Epithelial cell of prostate (primary cell): ENCODE measurements at regions not wholly inside any gene's neighbourhood (a gene's known extent, or its start where the extent isn't known, plus 50 kb on each side); places are given as distances from the start of the nearest gene placed in this dataset.
"Not testable (repeated sequence)": the region's sequence is repeated elsewhere in the genome, so short reads cannot be mapped to it uniquely, and the experiment has no call there.

Experiments used
- DNase-seq: peaks from one replicate; pipeline ENCODE4 v3.0.0-alpha.2; 2011; ENCODE audit warnings: low read depth, low spot score
- H3K27ac ChIP-seq: fragments of 450-650 bp; 2 replicates; pipeline ENCODE4 v1.5.1; 2017; ENCODE audit warnings: mild to moderate bottlenecking

DNA sequence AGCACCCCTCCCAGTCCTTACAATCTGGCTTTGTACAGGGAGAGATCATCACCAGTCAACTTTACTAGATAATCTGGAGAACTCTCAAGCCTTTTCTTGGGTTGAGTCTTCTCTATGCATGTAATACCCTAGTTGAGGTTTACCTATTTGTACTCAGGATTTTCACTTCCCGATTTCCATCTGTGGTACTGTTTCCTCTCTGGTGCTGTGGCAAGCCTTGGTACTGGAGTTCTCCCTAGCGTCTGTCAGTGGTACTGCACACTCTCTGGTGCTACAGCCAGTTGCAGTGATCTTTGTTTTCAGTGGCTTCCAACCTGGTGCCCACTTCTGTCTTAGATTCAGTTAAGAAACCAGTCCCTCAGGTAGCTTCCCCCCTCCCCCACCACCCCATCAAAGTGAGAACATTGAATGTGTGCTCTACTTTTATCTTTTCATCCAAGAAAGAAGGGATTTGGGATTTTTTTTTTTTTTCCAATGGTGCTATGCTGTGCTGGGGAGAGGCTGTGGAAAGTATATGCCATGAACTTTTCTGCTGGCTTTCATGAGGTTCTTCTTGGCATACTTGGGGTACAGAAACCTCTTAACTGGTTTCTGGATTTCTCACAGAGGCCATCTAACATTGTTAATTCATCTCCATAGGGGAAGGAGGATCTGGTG, 69.4 kb upstream of the EVL start:
- DNase-seq: no peak
- peak overlapping the region; percentile 83 for H3K27ac ChIP-seq

DNA sequence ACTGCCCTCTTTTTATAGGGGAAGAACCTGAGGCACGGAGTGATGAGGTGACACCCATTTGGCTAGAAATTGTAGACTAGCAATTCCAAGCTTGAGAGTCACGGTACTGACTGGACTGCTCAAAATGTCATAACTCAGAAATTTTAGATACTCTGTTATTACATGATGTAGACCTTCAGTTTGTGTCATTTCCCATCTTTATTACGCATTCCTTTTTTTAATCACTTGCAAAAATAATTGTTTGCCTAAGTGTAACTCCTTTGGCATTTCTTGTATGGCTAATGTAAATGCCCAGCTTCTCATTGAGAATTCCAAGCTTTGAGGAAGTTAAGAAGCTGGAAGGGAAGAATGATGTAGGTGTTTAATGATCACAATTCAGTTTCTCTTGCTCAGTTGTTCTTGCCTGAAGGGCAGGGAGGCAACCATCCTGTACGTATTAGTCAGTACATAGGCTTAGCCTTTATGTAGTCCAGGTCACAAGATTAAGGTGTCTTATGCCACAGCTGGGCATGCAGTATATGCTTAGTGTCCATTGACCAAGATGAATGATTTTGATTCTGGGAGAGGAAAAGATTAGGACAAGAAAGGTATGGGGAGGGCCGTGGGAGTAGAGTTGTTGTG, 68.2 kb upstream of the EVL start:
- peak; percentile 56 for DNase-seq
- H3K27ac ChIP-seq: peak overlapping the region; percentile 83

DNA sequence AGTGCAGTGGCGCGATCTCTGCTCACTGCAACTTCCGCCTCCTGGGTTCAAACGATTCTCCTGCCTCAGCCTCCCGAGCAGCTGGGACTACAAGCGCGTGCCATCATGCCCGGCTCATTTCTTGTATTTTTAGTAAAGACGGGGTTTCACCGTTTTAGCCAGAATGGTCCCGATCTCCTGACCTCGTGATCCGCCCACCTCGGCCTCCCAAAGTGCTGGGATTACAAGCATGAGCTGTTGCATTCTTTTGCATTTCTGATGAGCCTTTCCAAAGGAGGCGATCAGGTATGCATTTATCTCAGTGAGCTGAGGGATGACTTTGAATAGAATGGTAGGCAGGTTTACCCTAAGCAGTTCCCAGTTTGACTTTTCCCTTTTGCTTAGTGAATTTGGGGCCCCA, 64.8 kb upstream of the EVL start:
- not testable (repeated sequence) for DNase-seq, H3K27ac ChIP-seq

DNA sequence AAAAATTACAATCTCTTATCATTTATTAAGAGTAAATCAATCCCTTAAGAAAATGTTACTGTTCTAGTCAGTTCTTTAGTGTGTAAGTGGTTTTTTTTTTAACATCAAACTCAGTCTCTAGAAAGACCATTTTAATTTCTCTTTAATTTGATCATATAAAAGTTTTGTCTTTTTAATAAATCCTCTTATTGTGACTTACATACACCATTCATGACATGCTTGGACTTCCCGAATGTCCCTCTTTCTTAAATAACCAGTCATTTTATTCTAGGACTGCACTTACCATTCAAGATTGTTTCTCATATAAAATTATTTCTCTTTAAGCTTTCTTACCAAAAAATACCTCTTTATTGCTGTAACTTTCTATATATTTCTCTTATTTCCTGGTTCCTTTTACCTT, 60.8 kb upstream of the EVL start:
- no peak for DNase-seq
- H3K27ac ChIP-seq: no peak overlapping the region

DNA sequence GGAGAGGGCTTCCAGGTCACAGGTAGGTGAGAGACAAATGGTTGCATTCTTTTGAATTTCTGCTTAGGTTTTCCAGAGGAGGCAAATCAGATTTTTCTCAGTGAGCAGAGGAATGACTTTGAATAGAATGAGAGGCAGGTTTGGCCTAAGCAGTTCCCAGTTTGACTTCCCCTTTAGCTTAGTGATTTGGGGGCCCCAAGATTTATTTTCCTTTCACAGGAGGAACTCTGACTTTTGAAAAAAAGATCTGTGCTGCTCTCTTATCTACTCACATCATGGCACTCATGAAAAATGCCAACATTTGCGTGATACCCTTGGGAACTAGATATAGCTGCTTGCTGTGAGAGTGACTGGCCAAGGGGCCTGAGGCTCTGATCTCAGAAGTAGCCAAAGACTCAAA, 58.0 kb upstream of the EVL start:
- H3K27ac ChIP-seq: no peak overlapping the region
- DNase-seq: no peak

DNA sequence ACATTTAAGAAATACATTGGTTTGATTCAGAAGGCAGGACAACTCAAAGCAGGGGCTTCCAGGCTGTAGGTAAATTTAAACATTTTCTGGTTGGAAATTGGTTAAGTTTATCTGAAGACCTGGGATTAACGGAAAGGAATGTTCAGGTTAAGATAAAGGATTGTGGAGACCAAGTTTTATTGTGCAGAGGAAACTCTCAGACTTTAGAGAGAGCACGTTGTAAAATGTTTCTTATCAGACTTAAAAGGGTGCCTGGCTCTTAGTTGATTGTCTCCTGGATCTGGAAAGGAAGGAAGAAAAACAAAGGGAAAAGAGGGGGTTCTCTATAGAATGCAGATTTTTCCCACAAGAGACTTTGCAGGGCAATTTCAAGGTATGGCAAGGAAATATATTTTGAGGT, 55.4 kb upstream of the EVL start:
- not testable (repeated sequence) for DNase-seq, H3K27ac ChIP-seq

DNA sequence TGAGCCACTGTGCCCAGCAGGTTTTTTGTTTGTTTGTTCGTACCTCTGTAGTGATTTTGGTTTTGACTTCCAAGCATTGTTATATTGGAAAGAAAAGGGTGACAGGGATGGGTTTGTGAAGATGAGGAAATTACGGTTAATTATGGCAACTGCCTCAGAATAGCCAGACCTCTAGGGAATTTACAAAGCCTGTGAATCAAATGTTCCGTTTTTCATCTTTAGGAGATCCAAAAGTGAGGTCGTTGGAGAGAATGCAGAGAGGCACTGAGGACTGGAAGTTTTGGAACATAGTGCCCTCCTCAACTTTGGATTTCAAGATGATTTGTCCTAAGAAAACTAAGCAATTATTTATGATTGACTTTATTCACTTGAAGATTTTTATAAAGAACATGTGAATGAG, 54.5 kb upstream of the EVL start:
- H3K27ac ChIP-seq: no peak overlapping the region
- no peak for DNase-seq

DNA sequence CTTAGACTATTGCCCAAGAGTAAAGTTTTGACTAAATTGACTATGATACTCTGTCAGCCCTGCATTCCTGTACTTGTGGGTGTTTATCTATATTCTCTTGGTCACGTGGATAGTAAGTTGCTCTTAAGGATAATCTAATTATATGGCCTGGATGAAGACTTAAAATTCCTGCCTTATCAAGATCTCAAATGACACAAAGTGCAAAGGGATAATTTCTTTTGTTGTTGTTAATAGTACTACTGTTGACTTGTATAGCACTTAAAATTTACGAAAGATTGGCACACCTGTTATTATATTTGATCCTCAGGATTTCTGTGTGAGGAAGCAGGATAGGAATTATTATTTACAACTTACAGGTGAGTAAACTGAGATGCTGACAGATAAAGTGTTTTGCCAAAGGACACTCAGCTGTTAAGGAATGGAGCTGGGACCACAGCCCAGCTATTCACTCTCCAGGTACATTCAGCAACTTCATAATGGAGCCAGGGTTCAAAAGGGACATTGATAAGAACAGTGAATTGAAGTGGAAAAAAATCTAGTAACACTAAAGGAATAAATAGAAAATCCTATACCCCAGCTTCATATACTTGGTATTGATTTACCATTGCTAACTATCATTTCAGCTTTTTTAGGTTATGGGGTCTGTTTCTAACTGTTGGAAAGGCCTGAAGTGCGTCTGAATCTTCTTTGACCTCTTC, 53.4 kb upstream of the EVL start:
- H3K27ac ChIP-seq: no peak overlapping the region
- no peak for DNase-seq

GRCh38 chr14:100012478-100013327, 52.5 kb upstream of the EVL start:
- no peak overlapping the region for H3K27ac ChIP-seq
- no peak for DNase-seq

DNA sequence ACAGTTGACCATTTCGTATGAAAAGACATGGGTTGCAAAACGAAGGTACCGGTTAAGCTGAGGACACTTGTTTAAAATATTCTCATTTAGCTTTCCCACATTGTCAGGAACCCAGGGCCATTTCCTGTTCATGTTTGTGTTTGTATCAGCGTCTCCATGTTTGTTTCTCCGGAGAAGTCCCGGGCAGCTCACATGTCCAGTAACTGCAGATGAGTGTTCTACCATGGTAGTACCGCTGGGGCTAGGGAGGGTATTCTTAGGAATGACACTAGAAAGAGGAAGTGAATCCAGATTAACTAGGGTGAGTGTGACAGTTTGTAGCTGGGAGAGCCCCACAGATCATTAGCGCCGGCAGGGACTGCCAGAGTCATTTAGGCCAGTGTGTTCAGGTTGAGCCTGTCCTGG, 50.0 kb upstream of the EVL start:
- H3K27ac ChIP-seq: no peak overlapping the region
- DNase-seq: no peak
